Ishikawa (cell line): ENCODE measurements at regions not wholly inside any gene's neighbourhood (a gene's known extent, or its start where the extent isn't known, plus 50 kb on each side); places are given as distances from the start of the nearest gene placed in this dataset.

ENCODE experiments used
- CEBPB ChIP-seq: IDR thresholded peaks from 2 replicates; pipeline ENCODE4 v1.6.1; 2012
- CREB1 ChIP-seq: IDR thresholded peaks from 2 replicates; pipeline ENCODE4 v1.6.1; 2012; ENCODE audit warnings: low read depth
- EP300 ChIP-seq: IDR thresholded peaks from 2 replicates; pipeline ENCODE4 v1.6.1; 2012; ENCODE audit warnings: borderline replicate concordance
- FOXM1 ChIP-seq: IDR thresholded peaks from 2 replicates; pipeline ENCODE4 v1.6.1; 2012; ENCODE audit warnings: low read depth, borderline replicate concordance
- NFIC ChIP-seq: IDR thresholded peaks from 2 replicates; pipeline ENCODE4 v1.6.1; 2012
- RAD21 ChIP-seq: IDR thresholded peaks from 2 replicates; pipeline ENCODE4 v1.6.1; 2012; ENCODE audit warnings: low read depth
- TAF1 ChIP-seq: IDR thresholded peaks from 2 replicates; pipeline ENCODE4 v1.6.1; 2012; ENCODE audit warnings: low read depth, mild to moderate bottlenecking
- TCF12 ChIP-seq: IDR thresholded peaks from 2 replicates; pipeline ENCODE4 v1.6.1; 2012; ENCODE audit warnings: low read depth
- YY1 ChIP-seq: IDR thresholded peaks from 2 replicates; pipeline ENCODE4 v1.6.1; 2012; ENCODE audit warnings: low read depth
- TF ChIP-seq, protein P1 (sequence below): IDR thresholded peaks from 2 replicates; pipeline ENCODE4 v1.6.1; 2012
- TF ChIP-seq, protein P2 (sequence below): IDR thresholded peaks from 2 replicates; pipeline ENCODE4 v1.6.1; 2012; ENCODE audit warnings: low read depth, mild to moderate bottlenecking
- TF ChIP-seq, protein P3 (sequence below): IDR thresholded peaks from 2 replicates; pipeline ENCODE4 v1.6.1; 2012

DNA sequence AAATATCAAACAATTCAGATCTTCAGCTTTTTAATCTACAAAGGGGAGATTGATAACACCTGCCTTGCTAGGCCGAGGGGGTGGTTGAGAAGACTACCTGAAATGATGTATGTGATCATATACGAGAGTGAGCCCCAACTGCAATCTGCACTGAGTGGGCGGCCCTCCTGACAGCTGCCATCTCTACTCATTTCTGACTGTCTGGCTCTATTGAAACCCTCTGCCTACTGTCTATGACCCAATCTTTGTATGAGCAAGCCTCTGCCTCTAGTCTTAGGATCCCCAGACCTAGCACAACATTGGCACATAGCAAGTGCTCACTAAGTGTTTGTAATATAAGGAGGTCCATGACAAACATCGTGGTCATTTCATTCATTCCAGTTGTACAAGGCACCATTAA is 144.4 kb upstream of the NR2F2 start:
- TF ChIP-seq YY1: no peak
- no peak for TF ChIP-seq EP300
- TF ChIP-seq TCF12: no peak
- TF ChIP-seq, protein P1, sequence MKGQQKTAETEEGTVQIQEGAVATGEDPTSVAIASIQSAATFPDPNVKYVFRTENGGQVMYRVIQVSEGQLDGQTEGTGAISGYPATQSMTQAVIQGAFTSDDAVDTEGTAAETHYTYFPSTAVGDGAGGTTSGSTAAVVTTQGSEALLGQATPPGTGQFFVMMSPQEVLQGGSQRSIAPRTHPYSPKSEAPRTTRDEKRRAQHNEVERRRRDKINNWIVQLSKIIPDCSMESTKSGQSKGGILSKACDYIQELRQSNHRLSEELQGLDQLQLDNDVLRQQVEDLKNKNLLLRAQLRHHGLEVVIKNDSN: no peak
- no peak for TF ChIP-seq TAF1
- TF ChIP-seq RAD21: no peak
- TF ChIP-seq, protein P2, sequence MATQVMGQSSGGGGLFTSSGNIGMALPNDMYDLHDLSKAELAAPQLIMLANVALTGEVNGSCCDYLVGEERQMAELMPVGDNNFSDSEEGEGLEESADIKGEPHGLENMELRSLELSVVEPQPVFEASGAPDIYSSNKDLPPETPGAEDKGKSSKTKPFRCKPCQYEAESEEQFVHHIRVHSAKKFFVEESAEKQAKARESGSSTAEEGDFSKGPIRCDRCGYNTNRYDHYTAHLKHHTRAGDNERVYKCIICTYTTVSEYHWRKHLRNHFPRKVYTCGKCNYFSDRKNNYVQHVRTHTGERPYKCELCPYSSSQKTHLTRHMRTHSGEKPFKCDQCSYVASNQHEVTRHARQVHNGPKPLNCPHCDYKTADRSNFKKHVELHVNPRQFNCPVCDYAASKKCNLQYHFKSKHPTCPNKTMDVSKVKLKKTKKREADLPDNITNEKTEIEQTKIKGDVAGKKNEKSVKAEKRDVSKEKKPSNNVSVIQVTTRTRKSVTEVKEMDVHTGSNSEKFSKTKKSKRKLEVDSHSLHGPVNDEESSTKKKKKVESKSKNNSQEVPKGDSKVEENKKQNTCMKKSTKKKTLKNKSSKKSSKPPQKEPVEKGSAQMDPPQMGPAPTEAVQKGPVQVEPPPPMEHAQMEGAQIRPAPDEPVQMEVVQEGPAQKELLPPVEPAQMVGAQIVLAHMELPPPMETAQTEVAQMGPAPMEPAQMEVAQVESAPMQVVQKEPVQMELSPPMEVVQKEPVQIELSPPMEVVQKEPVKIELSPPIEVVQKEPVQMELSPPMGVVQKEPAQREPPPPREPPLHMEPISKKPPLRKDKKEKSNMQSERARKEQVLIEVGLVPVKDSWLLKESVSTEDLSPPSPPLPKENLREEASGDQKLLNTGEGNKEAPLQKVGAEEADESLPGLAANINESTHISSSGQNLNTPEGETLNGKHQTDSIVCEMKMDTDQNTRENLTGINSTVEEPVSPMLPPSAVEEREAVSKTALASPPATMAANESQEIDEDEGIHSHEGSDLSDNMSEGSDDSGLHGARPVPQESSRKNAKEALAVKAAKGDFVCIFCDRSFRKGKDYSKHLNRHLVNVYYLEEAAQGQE: no peak
- no peak for TF ChIP-seq FOXM1
- TF ChIP-seq NFIC: no peak
- TF ChIP-seq, protein P3, sequence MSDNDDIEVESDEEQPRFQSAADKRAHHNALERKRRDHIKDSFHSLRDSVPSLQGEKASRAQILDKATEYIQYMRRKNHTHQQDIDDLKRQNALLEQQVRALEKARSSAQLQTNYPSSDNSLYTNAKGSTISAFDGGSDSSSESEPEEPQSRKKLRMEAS: no peak
- no peak for TF ChIP-seq CEBPB
- TF ChIP-seq CREB1: no peak
